ENCODE measurements at regions not wholly inside any gene's neighbourhood (a gene's known extent, or its start where the extent isn't known, plus 50 kb on each side); places are given as distances from the start of the nearest gene placed in this dataset.

GRCh38 chr16:51053775-51054174 lies 97.3 kb downstream of the SALL1 start:
- Histone ChIP-seq H3K4ac (ENCODE audit: low read depth, low read length) (no peak overlapping the region), H2AFZ (replicated peaks; ENCODE audit: low read length, poor library complexity) (no peak overlapping the region), H3K14ac (replicated peaks; ENCODE audit: low read depth, low read length) (no peak overlapping the region), H3K9me1 (ENCODE audit: insufficient read depth, low read length) (no peaks in the 10 kb centered on the region), H3K27ac (ENCODE audit: insufficient read depth, low read length) (no peak overlapping the region), H4K91ac (ENCODE audit: insufficient read depth, low read depth, low read length) (no peak overlapping the region), H2BK15ac (ENCODE audit: low read depth, low read length) (no peak overlapping the region), H3K4me3 (ENCODE audit: insufficient read depth, low read depth, low read length) (no peak overlapping the region), H4K20me1 (ENCODE audit: insufficient read depth, low read length) (no peaks in the 10 kb centered on the region), H2AK9ac (replicated peaks; ENCODE audit: low read depth, low read length, poor library complexity) (no peak overlapping the region), H3K23ac (ENCODE audit: low read depth, low read length) (no peak overlapping the region), H2BK5ac (ENCODE audit: low read depth, low read length, poor library complexity, severe bottlenecking) (no peak overlapping the region), H3K9ac (ENCODE audit: low read depth, low read length) (no peak overlapping the region), H3K4me2 (ENCODE audit: low read depth, low read length) (no peak overlapping the region), H2AK5ac (ENCODE audit: low read depth, low read length) (no peak overlapping the region), H2BK20ac (ENCODE audit: low read depth, low read length) (no peak overlapping the region), H3K18ac (ENCODE audit: low read depth, low read length) (no peak overlapping the region), H4K8ac (ENCODE audit: low read depth in 2 of 2, low read length in 2 of 2) (no peak overlapping the region), H4K5ac (ENCODE audit: low read depth, low read length) (no peak overlapping the region), H3K27me3 (ENCODE audit: control insufficient read depth, insufficient read depth, low read length) (0 out of 2 replicates have a peak, but pooled peaks cover 2% of the 10 kb centered on the region), H2BK120ac (ENCODE audit: low read depth, low read length) (no peak overlapping the region), H3K36me3 (ENCODE audit: control insufficient read depth, insufficient read depth, low read length) (no peaks in the 10 kb centered on the region), H3K9me3 (ENCODE audit: control insufficient read depth, insufficient read depth, low read length) (no peaks in the 10 kb centered on the region), H3K56ac (ENCODE audit: extremely low read depth, insufficient read depth, low read length) (no peak overlapping the region), H3K4me1 (ENCODE audit: control insufficient read depth, insufficient read depth, low read length) (no peaks in the 10 kb centered on the region), H3K79me1 (ENCODE audit: low read depth in 1 of 2, low read length in 2 of 2) (no peaks in the 10 kb centered on the region)
- WGBS, 2 experiments (ENCODE audit: extremely low coverage in 2 of 2, insufficient read length in 1 of 2): no CpG with 5 or more reads among the region's 2 CpGs
- ChIA-PET POLR2A (ENCODE audit: unreplicated experiment) (interaction anchor here (0.7 kb wide), 1 partner anchor 10 kb away, joined by 10 read pairs; no protein-coding TSS in a partner anchor), CTCF (interaction anchor here (0.8 kb wide), 1 partner anchor 9 kb away, joined by 3 read pairs; no protein-coding TSS in a partner anchor)
- in situ Hi-C loops (cut with MboI; ENCODE audit: low sequenced_read_pairs) (no loop called here), intact Hi-C loops (cut with micrococcal nuclease) (no loop called here), dilution Hi-C loops (cut with HindIII; ENCODE audit: low sequenced_read_pairs, unreplicated experiment) (no loop called here)
- ATAC-seq (ENCODE audit: low read depth): no peak
- no peak for DNase-seq
- TF ChIP-seq NFE2L2 (IDR thresholded peaks at IDR 0.05; ENCODE audit: low read depth, low read length): no peak
- no peak for TF ChIP-seq MAFK (IDR thresholded peaks at IDR 0.05; ENCODE audit: low read depth, low read length)
- TF ChIP-seq POLR2A (IDR thresholded peaks at IDR 0.05; ENCODE audit: low read depth, low read length): no peak
- no peak for TF ChIP-seq RCOR1 (IDR thresholded peaks at IDR 0.05; ENCODE audit: insufficient replicate concordance, low read length)
- no peak for TF ChIP-seq RFX5 (IDR thresholded peaks at IDR 0.05; ENCODE audit: low read depth, low read length)
- TF ChIP-seq FOS (IDR thresholded peaks at IDR 0.05; ENCODE audit: low read depth, low read length): no peak
- TF ChIP-seq MXI1 (IDR thresholded peaks at IDR 0.05; ENCODE audit: borderline replicate concordance, low read depth, low read length): no peak
- no peak for TF ChIP-seq USF2 (IDR thresholded peaks at IDR 0.05; ENCODE audit: low read depth, low read length)
- no TSS peak for BruUV-seq (replicated peaks)

All from IMR-90 (cell line).